ELR (cell line): ENCODE measurements at regions not wholly inside any gene's neighbourhood (a gene's known extent, or its start where the extent isn't known, plus 50 kb on each side); places are given as distances from the start of the nearest gene placed in this dataset.

Source experiments
- DNase-seq: peaks from one replicate; pipeline ENCODE4 v3.0.0-alpha.2; 2015; ENCODE audit warnings: low read depth

DNA sequence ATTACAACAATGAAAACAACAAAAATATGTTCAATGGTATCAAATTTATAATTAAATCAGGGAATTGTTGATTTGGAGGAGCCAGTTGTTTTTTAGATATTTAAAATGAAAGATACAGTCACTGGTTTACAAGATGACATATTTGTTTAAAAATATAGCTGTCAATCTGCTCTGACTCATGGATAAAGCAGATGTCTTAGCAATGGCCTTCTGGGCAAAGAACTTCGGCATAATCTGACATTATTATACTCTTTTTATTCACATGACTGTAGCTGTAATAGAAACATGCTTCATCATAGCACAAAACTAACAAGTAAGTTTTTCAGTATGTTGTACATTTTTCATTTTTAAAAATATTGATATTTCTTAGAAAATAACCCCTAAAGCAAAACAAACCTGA, 267.4 kb downstream of the CENPW start:
- DNase-seq, result no peak

DNA sequence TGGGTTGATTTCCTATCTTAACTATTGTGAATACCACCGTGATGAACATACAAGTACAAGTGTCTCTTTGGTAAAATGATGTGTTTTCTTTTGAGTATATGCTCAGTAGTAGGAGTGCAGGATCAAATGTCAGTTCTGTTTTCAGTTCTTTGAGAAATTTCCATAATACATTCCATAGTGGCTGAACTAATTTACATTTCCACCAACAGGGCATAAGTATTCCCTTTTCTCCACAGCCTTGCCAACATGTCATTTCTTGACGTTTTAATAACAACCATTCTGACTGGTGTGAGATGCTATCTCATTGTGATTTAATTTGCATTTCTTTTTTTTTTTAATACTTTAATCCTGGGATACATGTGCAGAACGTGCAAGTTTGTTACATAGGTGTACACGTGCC, 268.8 kb downstream of the CENPW start:
- DNase-seq, result no peak

DNA sequence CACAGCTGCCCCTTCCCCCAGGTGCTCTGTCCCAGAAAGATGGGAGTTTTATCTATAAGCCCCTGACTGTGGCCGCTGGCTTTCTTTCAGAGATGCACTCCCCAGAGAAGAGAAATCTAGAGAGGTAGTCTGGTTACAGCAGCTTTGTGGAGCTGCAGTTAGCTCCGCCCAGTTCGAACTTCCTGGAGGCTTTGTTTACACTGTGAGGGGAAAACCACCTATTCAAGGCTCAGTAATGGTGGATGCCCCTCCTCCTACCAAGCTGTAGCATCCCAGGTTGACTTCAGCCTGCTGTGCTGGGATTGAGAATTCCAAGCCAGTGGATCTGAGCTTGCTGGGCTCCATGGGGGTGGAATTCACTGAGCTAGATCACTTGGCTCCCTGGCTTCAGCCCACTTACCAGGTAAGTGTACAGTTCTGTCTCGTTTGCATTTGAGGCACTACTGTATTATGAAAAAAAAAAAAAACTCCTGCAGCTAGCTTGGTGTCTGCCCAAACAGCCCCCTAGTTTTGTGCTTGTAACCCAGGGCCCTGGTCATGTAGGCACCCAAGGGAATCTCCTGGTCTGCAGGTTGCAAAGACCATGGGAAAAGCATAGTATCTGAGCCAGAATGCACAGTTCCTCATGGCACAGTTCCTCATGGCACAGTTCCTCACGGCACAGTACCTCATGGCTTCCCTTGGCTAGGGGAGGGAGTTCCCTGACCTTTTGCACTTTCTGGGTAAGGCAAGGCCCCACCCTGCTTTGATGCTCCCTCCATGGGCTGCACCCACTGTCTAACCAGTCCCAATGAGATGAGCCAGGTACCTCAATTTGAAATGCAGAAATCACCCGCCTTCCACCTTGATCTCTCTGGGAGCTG, 275.0 kb downstream of the CENPW start:
- DNase-seq, result no peak

DNA sequence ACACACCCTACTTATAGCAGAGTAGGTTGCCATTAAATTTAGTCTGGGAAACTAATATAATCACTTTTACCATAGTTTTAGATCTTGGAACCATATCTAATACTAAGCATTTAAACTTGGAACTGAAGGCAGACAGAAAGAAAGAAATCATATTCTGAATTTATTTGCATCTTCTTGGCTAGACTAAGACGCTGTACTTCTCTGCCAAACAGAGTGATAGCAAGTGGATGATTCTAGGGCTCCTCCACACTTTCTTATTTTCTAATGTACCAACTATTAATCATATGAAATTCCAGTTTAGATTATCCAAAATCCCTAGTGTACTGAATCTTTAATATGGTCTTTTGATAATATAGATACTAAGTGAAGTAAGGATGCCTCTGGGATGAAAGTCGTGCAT, 277.0 kb downstream of the CENPW start:
- DNase-seq, result no peak

DNA sequence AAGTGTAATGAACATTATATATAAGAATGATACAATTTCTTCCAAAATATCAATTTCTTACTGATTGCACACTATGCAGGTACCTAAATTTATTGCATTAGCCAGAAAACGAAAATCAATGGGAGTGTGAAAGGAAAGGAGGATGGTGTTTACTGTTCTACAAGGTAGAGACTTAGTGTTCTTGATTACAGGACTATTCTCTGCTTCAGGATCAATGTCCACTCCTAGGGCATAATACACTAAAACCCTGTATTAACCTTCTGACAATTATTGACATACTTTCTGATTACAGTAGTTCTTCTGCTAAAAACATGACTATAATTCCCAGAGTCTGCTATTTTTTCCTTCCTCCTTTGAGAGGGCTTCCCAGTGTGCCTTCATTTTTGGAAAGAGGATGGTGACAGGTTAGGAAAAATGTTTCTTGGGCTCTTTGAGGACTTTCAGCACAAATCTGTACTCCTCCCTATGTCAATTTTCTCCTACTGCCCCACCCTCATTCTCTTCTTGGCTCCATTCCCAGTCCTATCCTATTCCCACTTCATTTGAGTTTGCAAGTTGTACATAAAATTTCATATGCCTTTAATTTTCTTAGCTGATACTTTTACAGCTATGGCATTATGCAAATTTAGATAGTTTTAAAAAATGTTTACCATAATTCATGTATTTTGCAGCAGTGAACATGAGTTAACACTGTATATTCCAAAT, 278.9 kb downstream of the CENPW start:
- no peak for DNase-seq

DNA sequence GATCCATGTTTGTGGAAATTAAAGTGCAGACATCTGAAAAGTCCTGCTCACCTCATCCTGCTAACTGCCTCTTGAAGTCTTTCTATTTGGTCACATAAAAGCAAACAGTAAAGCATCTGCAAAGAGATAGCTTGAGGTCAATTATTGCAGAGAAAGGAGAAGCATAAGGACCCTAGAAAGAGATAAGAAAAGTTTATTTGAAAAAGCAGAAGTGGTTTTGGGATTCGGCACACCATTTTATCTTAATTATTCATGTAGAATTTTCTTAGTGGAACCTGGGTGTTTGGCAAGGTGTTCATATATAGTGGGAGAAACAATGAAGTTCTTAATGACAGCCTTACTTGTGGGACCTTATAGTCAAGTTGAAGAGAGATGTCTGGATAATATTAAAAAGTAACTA, 280.8 kb downstream of the CENPW start:
- no peak for DNase-seq

DNA sequence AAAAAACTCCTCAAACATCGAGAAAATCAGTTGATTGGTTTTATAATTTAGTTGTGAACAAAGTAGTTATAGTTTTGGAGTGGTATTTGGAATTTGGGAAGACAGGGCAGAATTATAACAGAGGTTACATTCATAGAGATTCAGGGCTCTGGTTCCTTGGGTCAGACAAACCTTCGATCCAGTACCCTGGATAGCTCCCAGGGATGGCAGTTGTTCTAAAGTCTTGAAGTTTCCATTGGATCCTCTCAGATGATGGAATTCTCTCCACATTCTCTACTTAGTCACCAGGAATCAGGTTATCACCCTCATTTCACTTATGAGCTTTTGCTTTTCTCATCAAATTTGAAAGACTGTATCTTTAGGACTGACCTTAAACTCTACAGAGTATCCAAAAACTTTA, 285.1 kb downstream of the CENPW start:
- peak; percentile 19 for DNase-seq

DNA sequence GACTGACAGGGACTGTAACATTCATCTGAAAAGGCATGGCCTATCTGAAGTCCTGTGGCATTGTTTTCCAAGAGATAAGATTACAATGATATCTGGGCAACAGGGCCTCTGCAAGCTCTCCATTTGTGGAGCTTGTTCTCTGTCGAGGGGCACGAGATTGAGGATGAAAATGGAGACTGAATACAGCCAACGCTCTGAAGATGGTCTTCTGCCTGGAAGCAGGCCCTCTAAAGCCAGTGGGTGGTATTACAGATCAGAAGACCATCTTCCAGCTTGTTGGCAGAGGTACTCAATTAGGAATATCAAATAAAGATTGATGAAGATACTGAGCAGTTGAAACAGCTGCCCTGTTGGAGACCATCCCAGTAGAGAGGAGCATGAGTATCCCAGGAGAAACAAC, 288.2 kb downstream of the CENPW start:
- DNase-seq, result no peak

DNA sequence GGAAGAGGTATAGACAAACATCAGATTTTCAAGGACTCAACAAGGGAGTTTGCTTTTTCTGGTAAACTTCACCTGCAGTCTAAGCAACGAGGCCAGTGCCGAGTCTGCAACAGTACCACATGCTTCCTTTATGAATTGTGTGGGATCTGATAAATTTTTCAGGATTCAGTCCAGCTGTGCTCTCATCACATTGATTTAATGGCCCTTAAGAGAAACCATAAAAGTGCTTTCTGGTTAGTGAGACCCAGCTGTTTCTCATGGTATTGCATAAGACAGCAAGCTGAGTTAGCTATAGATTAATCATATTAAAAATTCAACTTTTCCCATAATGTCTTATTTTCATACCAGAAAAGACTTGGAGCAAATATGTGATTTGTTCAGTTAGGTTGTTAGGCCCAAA, 291.4 kb downstream of the CENPW start:
- no peak for DNase-seq

DNA sequence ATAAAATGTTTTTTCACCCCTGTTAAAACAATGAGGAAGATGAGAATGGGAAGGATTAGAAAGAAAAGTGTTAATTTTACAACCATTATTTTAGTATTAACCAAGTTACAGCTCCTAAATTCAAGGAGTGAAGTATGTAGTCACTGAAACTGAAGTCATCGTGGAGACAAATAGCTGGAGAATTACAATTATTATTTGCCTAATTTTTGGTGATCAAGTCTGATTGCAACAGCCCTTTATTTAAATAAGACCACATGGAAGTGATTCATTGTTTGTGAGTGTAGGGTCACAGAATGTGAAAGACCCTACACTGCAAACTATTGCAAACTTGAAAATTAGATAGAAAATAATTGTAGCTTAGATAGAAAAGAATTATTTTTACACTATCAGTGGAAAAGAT, 292.4 kb downstream of the CENPW start:
- no peak for DNase-seq

DNA sequence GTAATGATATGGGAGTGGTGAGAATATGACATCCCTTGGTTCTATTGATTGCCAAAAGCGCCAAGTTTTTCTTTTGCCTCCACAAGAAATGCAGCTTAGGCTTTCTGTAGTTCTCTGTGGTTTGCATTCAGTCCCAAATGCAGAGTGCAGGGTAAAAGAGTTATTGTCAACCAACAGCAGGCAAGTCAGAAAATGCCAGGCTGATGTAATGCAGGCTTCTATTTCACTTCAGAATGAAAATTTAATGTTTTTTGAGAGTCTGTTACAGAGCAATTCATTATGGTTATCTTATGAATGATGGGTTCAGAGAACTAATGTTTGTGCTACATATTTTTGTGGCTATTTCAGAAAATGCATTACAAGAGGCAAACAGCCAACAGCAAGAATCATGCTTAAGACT, 293.5 kb downstream of the CENPW start:
- no peak for DNase-seq

DNA sequence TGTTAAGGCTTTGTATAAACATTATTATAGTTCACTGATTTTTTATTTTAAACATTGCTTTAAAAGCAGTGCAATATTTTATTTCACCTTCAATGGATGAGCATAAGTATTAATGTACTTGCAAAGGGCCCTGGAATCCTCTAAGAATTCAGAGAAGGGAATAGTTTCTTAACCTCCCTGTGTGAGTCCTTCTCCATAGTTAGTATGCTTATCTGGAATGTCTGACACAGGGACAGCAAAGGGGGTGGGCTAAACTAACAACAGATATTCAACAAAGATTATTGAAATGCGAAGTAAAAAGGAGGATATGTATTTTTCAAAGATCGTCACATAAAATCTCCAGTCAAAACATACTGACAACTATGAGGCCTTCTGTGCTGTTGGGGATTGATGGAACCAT, 300.4 kb downstream of the CENPW start:
- no peak for DNase-seq

DNA sequence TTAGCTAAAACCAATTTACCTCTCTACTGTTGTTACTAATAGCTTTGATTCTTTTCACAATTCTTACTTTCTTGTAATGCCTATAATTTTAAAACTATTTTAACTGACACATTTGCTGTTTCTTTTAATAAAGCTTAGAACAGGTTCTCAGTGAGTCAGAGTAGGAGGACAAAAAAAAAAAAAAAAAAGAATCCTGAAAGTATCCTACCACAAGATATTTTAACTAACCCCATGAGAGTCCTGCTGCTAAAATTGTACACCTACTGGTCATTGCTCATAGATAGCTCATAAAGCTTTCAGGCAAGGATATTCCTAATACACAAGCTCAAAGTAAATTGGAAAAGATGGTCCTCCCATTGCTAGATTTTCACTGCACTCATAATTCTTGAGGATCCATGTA, 301.0 kb downstream of the CENPW start:
- no peak for DNase-seq

DNA sequence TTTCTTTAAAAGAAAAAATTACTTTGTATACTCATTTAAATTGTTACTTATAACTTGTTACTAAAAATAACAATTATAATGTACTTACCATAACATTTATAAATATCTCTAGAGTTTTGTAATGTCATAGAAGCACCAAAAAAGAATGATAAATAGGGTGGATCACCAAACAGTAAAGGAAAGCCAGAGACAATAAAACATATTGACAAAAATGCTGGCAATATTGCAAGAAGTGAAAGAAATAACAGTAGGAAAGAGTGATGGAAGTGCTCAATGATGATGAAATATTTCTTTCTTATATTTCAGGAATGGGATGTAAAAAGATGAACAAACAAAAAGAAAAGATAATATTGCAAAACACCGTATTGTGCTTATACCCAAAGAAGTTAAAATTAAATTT, 301.7 kb downstream of the CENPW start:
- no peak for DNase-seq

DNA sequence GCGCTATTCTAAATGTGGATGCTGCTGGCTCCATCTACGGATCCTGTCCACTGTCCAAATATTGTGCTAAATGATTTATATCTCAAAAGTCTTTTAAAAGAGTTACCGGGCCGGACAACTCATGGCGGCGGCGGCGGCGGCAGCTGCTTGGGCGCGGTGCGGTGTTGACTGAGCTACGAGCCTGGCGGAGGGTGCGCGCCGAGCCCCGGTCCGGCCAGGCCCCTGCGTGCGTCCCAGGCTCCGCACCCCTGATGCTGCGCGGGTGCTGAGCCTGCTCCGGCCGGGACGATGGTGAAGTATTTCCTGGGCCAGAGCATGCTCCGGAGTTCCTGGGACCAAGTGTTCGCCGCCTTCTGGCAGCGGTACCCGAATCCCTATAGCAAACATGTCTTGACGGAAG, 303.4 kb downstream of the CENPW start:
- no peak for DNase-seq

DNA sequence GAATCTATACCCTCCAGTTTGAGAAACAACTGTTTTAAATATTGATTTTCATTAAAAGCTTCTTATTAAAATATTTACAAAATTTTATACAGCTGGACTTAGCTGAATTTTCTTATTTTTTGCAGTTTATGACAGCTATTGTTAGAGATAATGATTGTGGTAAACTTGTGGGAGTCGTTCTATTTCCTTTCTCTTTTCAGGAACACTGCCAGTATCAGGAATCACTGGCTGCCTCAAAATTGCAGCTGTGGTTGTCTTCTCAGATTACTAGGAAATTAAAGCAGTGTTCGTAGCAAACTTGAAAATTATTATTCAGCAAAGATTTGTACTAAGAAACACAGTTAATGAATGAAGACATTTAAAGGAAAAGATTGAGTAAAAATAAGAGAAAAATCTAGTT, 311.0 kb downstream of the CENPW start:
- no peak for DNase-seq

DNA sequence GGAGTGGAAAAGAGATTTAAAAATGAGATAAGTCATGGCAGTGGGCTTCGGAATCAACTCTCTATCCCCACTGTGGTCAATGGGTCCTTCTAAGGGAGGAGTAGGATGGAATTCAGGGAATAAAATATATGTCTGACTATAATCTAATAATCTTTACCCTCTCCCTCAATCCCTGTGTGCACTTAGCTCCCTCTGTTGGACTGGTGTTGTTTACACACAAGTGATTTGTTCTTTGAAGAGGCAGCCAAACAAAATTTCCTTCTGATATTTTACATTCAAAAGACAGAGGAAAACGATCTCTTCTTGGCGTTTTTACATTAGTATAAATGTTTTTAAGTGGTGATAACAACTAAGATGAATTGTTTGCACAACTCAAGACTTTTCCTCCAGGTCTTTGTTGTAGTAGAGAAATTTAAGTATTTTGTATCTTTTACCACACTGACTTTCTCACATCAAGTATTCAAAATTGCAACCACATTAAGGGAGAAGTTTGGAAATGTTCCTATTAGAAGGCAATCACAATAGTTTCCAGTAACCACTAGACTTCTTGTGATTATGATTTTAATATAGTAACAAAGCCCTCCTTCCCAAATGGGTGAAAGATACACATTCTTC, 317.8 kb downstream of the CENPW start:
- peak; percentile 53 for DNase-seq

DNA sequence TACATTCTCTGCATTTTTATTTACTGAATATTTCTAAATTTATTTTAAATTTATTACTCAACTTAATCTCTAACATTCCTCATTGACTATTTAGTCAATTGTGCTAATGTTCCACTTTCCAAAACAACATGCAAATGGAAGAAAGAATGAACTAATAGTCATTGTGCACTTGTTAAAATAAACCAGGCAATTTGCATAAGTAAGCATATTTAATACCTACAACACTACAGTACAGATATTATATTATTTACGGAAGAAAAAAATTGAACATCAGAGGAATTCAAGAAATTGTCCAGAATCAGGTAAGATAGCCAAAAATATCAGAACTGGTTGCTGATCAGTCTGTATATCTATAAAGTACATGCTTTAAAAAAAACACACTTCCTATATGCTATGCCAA, 320.5 kb downstream of the CENPW start:
- DNase-seq, result no peak

DNA sequence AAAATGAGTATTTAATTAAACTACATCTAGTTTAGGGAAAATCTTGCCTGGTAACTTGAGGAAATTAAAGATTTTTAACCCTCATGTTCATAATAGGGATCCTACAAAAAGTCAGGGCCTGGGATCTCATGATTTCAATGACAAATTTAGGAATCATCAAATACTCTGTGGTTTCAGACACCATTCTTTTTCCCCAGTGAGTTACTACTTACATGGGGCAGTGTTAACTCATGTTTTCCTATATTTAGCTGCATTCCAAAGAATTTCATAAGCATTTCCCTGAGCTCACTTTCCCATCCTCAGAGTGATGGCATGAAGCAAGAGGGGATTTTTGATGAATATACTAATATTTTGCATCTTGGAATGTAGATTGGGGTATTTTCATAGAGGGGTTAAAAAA, 321.7 kb downstream of the CENPW start:
- peak; percentile 42 for DNase-seq

DNA sequence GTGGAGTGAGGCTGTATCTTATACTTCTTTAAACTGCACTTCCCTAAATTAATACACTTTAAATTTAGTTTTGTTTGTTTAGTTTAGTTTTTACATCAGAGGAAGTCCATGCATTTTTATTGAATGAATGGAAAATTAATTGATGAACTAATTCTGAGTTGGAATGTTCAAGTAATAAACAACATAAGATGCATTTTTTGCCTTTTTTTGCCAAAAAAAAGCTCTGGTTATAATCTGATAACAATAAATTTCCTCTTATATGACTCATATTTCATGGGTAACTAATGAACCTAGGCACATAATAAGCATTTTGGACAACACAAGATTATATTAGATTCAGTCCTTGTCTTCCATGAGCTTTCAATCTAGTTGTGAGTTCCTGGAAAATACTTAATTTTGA, 323.1 kb downstream of the CENPW start:
- DNase-seq, result no peak

DNA sequence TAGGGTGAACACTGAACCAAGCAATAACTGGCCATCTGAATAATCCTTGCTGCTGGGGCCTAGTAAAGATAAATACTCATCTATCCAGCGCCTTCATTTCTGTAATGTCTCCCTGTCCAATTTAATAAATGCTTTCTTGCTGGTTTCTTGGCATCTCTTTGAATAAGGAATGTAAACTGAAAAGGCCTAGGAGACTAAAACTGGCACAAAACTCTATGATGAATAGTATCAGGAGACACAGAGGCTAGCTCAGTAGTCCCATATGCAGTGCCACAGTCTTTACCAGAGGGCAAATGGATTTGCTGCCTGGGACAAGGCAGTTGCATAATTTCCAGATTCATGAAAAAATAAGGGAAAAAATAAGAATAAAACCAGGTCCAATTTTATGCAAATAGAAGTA, 324.4 kb downstream of the CENPW start:
- no peak for DNase-seq

DNA sequence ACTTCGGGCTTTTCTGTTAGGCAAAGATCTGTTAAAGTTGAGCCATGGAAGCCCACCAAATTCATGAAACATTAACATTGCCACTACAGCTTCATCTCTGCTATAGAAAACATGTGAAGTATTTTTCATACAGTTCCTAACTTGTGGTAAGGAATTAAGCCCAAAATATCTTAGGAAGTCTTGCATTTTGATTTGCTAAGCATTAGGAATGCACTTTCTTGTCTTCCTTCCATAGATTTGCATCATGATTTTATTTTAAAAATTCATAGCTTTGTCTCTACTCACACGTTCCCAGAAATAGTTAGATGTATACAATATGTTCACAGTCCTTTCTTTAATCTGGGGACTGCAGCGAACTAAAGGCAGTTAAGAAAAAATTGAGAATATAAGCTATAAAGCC, 325.6 kb downstream of the CENPW start:
- DNase-seq, result no peak

DNA sequence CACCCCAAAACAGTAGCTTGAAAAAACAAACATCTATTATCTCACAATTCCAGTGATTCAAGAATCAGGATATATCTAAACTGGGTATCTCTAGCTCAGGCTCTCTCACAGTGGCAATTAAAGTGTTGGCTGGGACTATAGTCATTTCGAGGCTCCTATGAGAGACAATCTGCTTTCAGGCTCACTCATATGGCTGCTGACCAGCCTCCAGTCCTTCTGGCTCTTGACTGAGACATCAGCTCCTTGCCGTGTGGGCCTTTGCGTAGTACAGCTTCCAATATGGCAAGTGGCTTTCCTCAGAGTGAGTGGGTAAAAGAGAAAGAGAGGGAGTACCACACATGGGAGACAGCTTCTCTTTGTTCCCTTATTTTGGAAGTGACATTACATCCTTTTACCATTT, 327.2 kb downstream of the CENPW start:
- no peak for DNase-seq
